ENCODE measurements at regions not wholly inside any gene's neighbourhood (a gene's known extent, or its start where the extent isn't known, plus 50 kb on each side); places are given as distances from the start of the nearest gene placed in this dataset.

DNA sequence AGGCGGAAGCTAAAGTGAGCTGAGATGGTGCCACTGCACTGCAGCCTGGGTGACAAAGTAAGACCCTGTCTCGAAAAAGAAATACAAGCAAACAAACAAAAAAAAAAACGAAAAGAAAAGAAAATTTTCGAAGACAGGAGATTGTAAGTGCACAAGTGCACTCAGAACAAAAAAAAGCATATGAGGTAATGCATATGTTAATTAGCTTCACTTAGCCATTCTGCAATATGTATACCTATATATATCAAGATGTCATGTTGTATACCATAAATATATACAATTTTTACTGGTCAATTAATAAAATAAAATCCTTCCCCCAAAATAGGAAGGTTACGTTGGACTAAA, 127.5 kb downstream of the RIN2 start:
- TF ChIP-seq POLR2A (IDR thresholded peaks at IDR 0.05; ENCODE audit: low read length) (no peak), GATA1 (IDR thresholded peaks at IDR 0.05; ENCODE audit: low read depth, low read length) (no peak)
